Ishikawa (cell line): ENCODE measurements at regions not wholly inside any gene's neighbourhood (a gene's known extent, or its start where the extent isn't known, plus 50 kb on each side); places are given as distances from the start of the nearest gene placed in this dataset.

Experiments used
- CEBPB ChIP-seq: IDR thresholded peaks from 2 replicates; pipeline ENCODE4 v1.6.1; 2012
- CREB1 ChIP-seq: IDR thresholded peaks from 2 replicates; pipeline ENCODE4 v1.6.1; 2012; ENCODE audit warnings: low read depth
- EGR1 ChIP-seq: IDR thresholded peaks from 2 replicates; pipeline ENCODE4 v1.6.1; 2012
- EP300 ChIP-seq: IDR thresholded peaks from 2 replicates; pipeline ENCODE4 v1.6.1; 2012; ENCODE audit warnings: borderline replicate concordance
- FOXM1 ChIP-seq: IDR thresholded peaks from 2 replicates; pipeline ENCODE4 v1.6.1; 2012; ENCODE audit warnings: low read depth, borderline replicate concordance
- NFIC ChIP-seq: IDR thresholded peaks from 2 replicates; pipeline ENCODE4 v1.6.1; 2012
- RAD21 ChIP-seq: IDR thresholded peaks from 2 replicates; pipeline ENCODE4 v1.6.1; 2012; ENCODE audit warnings: low read depth
- TAF1 ChIP-seq: IDR thresholded peaks from 2 replicates; pipeline ENCODE4 v1.6.1; 2012; ENCODE audit warnings: low read depth, mild to moderate bottlenecking
- TCF12 ChIP-seq: IDR thresholded peaks from 2 replicates; pipeline ENCODE4 v1.6.1; 2012; ENCODE audit warnings: low read depth
- TEAD4 ChIP-seq: IDR thresholded peaks from 2 replicates; pipeline ENCODE4 v1.6.1; 2012
- YY1 ChIP-seq: IDR thresholded peaks from 2 replicates; pipeline ENCODE4 v1.6.1; 2012; ENCODE audit warnings: low read depth
- ZBTB7A ChIP-seq: IDR thresholded peaks from 2 replicates; pipeline ENCODE4 v1.6.1; 2012; ENCODE audit warnings: low read depth
- TF ChIP-seq, protein P1 (sequence below): IDR thresholded peaks from 2 replicates; pipeline ENCODE4 v1.6.1; 2012
- TF ChIP-seq, protein P2 (sequence below): IDR thresholded peaks from 2 replicates; pipeline ENCODE4 v1.6.1; 2012; ENCODE audit warnings: low read depth, mild to moderate bottlenecking
- TF ChIP-seq, protein P3 (sequence below): IDR thresholded peaks from 2 replicates; pipeline ENCODE4 v1.6.1; 2012

DNA sequence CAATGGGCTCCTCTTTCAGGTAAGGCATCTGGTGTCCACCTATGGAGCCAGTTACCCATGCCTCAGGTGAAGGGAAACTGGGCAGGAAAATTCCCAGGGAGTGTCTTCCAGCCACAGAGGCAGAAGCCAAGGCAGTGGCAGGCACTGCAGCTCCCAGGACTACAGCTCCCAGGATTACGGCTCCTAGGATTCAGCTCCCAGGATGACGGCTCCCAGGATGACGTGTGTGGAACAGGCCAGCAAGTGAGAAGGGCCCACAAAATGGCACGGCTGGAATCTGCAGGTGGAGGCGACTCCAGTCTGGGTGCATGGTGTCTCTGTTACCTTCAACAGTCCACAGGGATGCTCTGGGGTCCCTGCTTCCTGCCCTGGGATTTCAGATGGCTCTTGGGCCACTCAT, 92.1 kb downstream of the PTGR3 start:
- TF ChIP-seq, protein P1, sequence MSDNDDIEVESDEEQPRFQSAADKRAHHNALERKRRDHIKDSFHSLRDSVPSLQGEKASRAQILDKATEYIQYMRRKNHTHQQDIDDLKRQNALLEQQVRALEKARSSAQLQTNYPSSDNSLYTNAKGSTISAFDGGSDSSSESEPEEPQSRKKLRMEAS = no peak
- no peak for TF ChIP-seq FOXM1
- TF ChIP-seq, protein P2, sequence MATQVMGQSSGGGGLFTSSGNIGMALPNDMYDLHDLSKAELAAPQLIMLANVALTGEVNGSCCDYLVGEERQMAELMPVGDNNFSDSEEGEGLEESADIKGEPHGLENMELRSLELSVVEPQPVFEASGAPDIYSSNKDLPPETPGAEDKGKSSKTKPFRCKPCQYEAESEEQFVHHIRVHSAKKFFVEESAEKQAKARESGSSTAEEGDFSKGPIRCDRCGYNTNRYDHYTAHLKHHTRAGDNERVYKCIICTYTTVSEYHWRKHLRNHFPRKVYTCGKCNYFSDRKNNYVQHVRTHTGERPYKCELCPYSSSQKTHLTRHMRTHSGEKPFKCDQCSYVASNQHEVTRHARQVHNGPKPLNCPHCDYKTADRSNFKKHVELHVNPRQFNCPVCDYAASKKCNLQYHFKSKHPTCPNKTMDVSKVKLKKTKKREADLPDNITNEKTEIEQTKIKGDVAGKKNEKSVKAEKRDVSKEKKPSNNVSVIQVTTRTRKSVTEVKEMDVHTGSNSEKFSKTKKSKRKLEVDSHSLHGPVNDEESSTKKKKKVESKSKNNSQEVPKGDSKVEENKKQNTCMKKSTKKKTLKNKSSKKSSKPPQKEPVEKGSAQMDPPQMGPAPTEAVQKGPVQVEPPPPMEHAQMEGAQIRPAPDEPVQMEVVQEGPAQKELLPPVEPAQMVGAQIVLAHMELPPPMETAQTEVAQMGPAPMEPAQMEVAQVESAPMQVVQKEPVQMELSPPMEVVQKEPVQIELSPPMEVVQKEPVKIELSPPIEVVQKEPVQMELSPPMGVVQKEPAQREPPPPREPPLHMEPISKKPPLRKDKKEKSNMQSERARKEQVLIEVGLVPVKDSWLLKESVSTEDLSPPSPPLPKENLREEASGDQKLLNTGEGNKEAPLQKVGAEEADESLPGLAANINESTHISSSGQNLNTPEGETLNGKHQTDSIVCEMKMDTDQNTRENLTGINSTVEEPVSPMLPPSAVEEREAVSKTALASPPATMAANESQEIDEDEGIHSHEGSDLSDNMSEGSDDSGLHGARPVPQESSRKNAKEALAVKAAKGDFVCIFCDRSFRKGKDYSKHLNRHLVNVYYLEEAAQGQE = no peak
- no peak for TF ChIP-seq RAD21
- no peak for TF ChIP-seq ZBTB7A
- TF ChIP-seq, protein P3, sequence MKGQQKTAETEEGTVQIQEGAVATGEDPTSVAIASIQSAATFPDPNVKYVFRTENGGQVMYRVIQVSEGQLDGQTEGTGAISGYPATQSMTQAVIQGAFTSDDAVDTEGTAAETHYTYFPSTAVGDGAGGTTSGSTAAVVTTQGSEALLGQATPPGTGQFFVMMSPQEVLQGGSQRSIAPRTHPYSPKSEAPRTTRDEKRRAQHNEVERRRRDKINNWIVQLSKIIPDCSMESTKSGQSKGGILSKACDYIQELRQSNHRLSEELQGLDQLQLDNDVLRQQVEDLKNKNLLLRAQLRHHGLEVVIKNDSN = no peak
- no peak for TF ChIP-seq CEBPB
- no peak for TF ChIP-seq EGR1
- TF ChIP-seq CREB1 = no peak
- no peak for TF ChIP-seq EP300
- no peak for TF ChIP-seq TAF1
- TF ChIP-seq YY1 = no peak
- no peak for TF ChIP-seq NFIC
- no peak for TF ChIP-seq TEAD4
- no peak for TF ChIP-seq TCF12

DNA sequence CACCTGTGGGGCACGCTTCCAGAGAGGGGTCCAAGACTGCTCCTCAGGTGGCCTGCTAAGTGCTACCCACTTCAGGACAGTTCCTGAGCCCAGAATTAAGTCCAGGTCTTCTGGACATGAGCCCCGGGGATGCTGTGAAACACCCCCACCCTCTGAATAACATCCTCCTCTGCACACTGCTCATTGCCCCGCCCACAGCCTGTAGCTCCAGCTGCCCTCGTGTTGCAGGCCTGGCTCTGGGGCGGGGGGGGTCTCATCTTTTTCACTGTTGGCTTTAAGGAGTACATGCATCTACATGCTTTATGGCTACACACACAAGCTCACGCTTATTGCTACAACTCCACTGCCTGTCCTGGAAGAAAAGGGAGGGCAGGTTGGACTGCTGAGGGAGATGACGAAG, 92.8 kb downstream of the PTGR3 start:
- no peak for TF ChIP-seq EP300
- TF ChIP-seq YY1 = no peak
- no peak for TF ChIP-seq EGR1
- TF ChIP-seq, protein P1 = no peak
- TF ChIP-seq NFIC = no peak
- TF ChIP-seq TEAD4 = no peak
- TF ChIP-seq CREB1 = no peak
- no peak for TF ChIP-seq ZBTB7A

DNA sequence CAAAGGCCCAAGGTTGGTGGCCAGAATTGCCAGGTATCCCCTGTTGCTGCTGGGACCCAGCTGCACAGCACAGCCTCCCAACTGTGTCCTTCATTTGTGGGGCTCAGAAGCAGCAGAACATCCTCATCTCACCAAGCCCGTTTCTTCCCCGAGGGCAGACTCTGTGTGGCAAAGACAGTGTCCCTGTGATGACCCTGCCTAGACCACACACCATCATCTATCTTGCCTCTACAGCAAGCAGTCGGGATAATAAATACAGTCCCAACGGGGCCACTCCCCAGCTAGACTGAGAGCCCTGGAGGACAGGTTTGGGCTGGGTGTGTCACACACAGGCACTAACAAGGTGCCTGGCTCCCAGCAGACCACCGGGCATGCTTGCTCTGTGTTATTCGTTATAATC, 93.4 kb downstream of the PTGR3 start:
- TF ChIP-seq CREB1 (no peak), NFIC (no peak), EGR1 (no peak), TCF12 (no peak), TEAD4 (no peak), YY1 (no peak), CEBPB (no peak), EP300 (no peak), TAF1 (no peak), FOXM1 (no peak), RAD21 (no peak), ZBTB7A (no peak)
- TF ChIP-seq, protein P2 = no peak
- TF ChIP-seq, protein P1 = no peak
- TF ChIP-seq, protein P3 = no peak
